Hepatocyte (in vitro differentiated cells): ENCODE measurements at regions not wholly inside any gene's neighbourhood (a gene's known extent, or its start where the extent isn't known, plus 50 kb on each side); places are given as distances from the start of the nearest gene placed in this dataset.

Experiments used
- CTCF ChIP-seq: fragments of 200-600 bp; sonication (generic); IDR thresholded peaks from 2 replicates; pipeline ENCODE4 v1.5.1; 2016; ENCODE audit warnings: antibody characterized with exemption, mild to moderate bottlenecking; ENCODE audit not compliant: poor library complexity
- EZH2 ChIP-seq: fragments of 200-600 bp; sonication (generic); IDR thresholded peaks from 2 replicates; pipeline ENCODE4 v1.6.1; 2016; ENCODE audit warnings: antibody characterized with exemption, mild to moderate bottlenecking, borderline replicate concordance

GRCh38 chr20:58032599-58032998 lies 195.9 kb downstream of the ANKRD60 start:
- TF ChIP-seq CTCF = no peak
- no peak for TF ChIP-seq EZH2
